ENCODE measurements at regions not wholly inside any gene's neighbourhood (a gene's known extent, or its start where the extent isn't known, plus 50 kb on each side); places are given as distances from the start of the nearest gene placed in this dataset.
"Not testable (repeated sequence)": the region's sequence is repeated elsewhere in the genome, so short reads cannot be mapped to it uniquely, and the experiment has no call there.

DNA sequence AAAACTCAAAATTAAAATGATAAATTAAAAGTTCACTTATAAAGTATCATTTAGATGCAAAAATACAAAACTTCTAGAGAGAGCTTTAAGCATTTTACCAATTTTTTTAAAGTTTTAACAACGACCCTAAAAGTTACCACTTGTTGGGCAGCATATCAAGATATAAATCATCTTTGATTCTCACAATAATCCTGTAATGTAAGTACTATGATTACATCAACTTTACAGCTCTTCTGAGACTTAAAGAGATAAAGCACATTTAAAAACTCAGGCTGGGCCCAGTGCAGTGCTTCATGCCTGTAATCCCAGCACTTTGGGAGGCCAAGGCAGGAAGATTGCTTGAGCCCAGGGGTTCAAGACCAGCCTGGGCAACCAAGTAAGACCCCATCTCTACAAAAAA lies 202.7 kb upstream of the GPC6 start:
- no peak for DNase-seq

DNA sequence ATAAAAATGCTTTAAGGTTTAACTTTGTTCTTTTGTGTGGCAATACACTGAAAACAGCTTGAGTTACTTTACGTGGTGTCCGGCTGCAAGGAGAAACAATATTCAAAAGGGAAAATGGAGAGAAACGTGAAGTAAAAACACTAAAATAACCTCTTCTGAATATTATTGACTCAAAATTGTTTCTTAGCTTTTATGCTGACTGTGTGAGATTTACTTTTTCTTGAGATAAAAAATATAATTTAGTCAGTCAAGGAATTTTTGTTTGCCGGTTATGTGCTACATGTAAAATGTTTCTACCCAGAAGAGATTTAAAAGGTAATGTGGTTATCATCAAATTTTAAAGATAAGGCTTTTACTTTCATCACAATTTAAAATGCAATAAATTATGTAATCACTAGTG lies 200.6 kb upstream of the GPC6 start:
- DNase-seq = no peak

DNA sequence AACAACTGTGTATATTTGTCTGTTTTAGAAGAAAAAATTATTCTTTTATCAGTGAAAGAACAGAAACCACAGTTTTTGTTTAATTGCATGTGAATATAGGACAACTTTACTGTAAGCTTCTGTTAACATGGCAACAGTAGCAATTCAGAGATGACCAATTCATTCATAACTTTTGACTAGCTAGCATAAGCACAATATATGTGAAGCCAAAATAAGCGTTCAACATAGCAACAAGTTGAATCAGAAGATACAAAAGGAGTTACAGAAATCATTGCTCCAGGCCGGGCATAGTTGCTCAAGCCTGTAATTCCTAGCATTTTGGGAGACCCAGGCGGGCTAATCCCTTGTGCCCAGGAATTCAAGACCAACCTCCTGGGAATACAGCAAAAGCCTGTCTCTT lies 197.1 kb upstream of the GPC6 start:
- DNase-seq = no peak

DNA sequence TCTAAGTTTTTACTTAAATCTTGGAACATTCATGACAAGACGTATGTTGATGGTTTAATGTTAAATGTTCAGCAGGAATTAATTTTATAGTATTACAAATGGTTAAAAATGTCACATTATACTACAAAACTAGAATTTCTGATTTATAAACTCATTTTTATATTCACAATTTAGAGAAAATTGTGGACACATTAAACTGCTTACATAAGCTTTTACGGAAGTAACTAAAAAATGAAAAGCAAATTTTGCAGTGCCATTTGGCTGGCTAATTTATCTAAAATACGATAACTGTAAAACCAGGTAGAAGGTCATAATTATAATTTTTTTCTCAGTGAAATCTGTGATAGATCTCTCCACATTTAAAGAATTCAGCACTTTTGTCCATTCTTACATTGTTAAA lies 190.2 kb upstream of the GPC6 start:
- no peak for DNase-seq

DNA sequence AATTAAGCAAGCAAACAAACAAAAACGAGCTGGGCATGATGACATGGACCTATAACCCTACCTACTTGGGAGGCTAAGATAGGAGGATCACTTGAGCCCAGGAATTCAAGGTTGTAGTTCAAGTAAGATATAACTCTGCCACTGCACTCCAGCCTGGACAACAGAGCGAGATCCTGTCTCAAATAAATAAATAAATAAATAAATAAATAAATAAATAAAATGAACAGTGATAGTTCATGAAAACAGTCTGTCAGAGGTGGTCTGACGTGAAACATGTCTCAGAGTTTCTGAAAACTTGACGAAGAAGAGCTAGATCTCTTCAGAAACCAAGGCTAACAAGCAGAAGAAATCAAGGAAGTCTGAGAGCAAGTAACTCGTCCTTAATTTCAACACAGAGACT lies 188.8 kb upstream of the GPC6 start:
- DNase-seq = no peak

DNA sequence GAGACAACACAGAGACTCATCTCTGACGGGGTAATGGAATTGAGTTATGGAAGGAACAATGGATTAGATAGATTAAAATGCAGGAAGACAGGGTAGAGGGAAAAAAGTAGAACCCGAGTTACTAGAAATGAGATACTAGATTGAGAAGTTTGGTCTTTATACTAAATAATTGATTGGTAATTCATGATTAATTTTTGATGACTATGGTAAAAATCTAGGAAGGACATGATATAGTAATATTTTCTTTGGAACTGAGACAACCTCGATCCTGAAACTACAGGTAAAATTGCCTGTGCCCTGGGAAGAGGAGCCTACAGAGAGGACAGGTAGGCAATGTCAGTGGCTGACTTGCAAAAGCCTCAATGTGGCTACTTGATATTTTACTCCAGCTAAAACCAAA lies 188.4 kb upstream of the GPC6 start:
- no peak for DNase-seq

DNA sequence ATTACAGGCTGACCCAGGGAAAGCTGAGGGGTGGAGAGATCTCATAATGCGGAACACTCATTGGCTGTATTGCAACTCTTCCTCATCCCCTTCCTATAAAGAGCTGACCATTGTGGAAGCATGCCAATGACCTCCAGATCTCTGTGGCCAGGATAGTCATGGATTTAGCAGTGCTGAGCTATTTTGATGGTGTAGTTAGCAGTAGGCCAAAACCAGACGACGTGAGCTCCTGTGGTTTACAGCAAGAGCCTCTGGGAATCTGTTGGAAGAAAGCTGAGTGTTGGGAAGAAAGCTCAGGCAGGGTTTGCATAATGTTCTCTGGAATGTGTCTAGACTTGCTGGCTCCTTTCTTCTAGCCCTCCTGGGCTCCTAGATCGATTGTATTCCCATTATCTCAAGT lies 187.5 kb upstream of the GPC6 start:
- no peak for DNase-seq

DNA sequence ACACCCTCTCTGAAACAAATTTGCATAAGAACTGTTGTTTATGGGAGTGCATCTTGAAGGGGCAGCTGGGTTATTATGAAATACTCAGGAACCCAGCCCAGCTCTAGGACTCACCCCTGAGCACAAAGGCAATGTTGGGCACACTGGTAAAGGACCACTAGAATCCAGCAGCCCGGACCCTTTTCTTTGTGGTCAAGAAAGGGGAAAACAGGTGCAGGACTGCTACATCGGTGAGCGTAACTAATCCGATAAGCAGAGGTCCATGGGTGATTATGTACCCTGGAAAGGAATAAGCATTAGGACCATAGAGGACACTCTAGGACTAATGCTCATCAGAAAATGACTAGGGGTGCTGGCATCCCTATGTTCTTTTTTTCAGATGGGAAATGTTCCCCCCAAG lies 185.0 kb upstream of the GPC6 start:
- DNase-seq = not testable (repeated sequence)

DNA sequence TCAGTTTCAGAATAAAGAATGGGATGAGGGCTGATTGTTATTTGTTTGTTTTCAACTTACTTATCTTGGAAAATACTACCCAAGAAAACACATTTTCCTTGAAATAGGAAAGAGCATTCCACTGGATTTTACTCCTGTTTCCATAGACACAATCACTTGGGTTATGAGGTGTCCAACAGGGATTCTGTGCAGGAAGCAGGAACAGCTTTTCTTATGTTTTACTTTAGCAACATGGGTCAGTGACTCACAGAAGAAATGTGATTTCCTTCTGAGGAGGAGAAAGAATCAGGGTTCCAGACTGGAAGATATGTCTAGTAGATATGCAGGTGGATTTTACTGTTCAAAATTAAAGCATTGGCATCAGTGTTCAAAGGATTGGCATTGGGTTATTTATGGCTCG lies 180.8 kb upstream of the GPC6 start:
- DNase-seq = no peak

DNA sequence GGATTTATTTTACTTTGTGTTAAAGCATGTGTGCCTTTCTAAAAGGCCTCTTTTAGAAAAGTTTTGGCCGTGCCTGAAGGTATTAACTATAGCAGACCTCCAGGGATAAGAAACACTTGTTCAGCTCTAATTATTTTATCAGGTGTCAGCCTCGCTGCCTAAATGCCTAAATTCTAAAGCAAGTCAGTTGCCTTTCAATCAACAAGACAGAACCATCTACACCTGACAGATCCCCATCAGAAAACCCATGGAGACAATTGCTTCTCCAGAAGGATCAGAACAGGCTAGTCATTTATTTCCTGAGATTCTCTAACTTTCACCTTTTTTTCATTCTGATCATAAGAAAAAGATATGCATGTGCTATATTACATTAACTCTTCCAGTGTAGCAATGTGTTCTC lies 171.4 kb upstream of the GPC6 start:
- no peak for DNase-seq

DNA sequence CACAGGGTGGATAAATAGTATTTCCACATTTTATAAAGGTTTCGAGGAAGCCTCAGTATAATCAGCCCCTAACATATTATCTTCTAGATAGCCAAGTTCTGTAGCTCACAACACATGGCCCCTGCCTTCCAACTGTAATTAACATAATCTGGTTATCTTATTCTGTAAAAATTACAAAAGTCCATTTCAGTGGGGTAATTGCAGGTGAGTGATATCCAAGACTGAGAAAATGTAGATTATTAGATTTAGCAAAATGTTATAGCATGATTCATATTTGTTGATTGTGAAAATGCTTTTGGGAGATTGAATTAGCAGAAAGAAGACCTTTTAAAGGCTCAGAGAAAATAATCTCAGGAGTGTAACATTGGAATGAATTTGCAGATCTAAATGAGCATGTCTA lies 168.3 kb upstream of the GPC6 start:
- DNase-seq = no peak

DNA sequence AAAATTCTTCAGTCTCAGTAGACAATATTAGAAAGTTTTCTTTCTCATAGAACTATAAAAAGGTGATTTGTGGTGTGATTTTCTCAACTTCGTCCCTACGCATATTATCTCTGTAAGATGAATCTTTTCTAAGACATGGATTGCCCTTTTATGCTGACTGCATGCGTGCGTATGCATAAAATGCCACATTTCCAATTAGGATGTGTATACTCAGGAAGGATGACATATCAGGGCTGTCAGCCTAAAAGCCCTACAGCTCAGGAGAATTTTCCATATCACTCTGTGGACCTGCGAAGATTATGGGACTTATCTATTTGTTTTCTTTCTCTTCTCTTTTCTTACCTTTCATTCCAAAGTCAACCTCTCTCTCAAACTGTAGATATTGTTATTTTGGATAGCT lies 166.5 kb upstream of the GPC6 start:
- no peak for DNase-seq

DNA sequence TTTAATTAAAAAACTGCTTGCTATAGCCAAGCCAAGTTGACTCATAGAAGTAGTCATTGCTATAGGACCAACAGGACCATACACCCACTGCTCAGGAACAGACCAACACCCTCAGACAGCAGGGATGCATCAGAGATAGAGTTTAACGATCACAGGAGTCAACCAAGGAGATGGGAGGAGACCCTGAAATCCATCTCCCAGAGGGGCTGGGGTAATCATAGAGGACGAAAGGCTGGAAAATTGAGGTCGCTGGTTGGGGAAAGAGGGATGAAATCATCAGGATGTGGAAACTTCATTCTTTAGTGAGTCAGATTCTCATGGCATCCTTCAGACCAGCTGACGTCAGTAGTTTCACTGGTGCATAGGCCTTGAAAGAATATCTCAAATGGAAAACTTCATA lies 160.4 kb upstream of the GPC6 start:
- DNase-seq = no peak

DNA sequence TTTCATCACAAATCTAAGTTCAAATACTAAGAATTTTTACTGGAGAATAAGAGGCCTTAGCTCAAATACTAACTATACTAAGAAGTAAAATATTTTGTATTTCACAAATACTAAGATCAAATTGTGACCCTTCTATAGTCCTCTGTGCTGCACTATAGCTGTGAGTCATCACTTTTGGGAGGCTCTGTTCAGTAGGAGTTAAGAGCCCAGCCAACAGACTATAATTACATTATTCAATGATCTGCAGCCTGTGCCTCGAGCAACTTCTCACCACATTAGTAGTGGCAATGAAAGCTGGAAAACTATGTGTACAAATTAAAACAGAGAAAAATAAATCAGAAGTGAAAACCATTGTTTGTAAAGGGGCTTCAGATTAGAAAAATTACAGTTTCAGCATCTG lies 147.3 kb upstream of the GPC6 start:
- no peak for DNase-seq

DNA sequence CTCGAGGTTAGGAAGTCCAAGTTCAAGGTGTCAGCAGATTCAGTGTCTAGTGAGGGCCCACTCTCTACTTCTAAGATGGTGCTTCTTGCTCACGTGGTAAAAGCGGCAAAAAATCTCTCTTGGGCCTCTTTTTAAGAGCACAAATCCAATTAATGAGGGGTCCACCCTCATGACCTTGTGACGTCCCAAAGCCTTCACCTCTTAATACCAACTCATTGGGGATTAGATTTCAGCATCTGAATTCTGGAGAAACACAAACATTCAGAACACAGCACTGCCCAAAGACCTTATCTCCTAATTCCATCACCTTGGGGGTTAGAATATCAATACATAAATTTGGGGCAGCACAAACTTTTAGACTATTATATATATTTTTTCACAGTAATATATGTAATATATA lies 146.4 kb upstream of the GPC6 start:
- DNase-seq = no peak

DNA sequence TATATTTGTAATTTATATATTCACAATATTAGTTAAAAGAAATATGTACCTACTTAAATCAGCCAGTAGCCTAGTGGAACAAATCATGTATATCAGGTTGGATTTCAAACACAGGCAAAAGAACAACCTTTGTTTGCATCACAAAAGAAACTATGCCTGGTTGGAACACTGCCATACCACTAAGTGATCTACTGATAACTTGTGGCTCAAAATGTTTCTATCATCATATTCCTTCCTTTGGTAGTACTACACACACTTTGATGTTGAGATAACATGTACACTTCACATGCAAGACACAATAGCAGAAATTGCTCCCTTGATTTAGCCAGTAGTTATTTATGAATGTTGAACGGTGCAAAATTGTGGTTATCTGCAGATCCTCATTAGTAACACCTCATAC lies 146.0 kb upstream of the GPC6 start:
- DNase-seq = no peak

DNA sequence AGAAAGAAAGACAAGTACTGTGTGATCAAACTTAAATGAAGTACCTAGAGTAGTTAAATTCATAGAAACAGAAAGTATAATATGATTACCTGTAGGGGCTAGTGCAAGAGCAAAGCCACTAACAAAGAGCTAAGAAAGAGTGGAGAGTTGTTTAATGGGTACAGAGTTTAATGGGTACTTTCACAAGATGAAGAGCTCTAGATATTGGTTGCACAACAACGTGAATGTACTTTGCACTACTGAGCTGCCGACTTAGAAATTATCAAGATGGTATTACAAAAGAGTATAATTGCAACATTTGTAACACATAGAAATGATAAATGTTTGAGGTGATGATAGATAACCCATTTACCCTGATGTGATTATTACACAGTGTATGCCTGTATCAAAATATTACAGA lies 140.3 kb upstream of the GPC6 start:
- no peak for DNase-seq

DNA sequence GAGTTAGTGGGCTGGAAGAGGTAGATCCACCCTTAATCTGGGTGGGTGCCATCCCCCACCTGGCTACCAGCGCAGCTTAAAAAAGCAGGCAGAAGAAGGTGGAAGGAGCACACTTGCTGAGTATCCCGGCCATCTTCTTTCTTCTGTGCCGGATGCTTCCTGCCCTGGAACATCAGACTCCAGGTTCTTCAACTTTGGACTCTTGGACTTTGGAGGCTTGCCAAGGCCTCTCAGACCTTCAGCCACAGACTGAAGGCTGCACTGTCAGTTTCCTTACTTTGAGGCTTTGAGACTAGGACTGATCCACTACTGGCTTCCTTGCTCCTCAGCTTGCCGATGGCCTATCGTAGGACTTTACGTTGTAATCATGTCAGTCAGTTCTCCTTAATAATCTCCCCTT lies 127.6 kb upstream of the GPC6 start:
- DNase-seq = no peak

DNA sequence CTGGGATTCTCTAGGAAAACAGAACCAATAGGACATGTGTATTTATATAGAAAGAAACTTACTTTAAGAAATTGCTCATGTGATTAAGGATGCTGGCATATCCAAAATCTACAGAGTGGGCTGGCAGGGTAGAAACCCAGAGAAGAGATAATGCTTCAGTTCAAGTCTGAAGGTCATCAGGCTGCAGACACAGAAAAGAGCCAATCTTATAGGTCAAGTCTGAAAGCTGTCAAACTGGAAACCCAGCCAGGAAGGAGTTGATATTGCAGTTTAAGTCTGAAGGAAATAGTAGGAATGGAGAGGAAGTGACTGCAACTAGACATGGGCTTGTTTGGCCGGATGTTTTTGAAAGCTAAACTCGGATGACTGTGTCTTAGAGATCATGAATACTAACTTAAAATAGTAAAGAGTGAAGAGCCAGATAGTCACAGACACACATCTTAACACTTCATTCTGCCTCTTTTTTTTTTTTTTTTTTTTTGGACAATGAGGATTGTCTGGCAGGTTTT lies 125.3 kb upstream of the GPC6 start:
- DNase-seq = no peak

DNA sequence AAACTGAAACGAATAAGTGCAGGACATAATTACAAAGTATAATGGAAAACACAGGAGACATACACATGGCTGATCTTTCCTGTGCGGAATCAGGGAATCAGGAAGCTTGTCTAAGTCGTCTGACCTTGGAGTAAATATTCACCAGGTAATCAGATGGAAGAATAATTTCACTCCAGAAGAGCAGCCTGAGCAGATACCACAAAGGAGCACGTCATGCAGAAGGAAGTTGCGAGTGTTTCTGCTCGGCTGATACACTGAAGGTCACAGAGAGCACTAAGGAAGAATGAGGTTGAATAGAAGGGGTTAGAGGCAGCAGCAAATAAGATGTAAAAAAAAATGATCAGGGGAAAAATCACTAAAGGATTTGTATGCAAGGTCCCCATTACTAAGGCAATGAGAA lies 122.3 kb upstream of the GPC6 start:
- DNase-seq = no peak

DNA sequence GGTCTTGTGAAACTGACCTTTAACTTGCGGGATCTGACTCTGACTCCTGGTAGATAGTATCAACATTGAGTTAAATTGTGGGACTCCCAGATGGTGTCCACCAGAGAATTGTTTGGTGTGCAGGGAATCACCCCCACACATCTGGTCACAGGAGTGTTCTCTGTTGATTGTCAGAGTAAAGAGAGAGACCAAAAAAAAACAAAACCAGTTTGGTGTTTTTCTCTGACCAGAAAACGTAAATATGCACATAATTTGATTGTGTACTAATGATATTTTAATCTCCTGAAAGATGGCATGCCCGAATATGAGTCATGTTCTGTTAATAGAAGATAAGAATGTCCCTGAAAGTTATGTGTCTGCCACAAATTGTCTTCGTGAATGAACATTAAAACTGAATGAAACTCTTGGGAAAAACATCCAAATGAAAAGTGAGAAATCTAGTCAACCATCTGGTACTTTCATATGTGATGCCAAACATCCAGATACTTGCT lies 118.5 kb upstream of the GPC6 start:
- no peak for DNase-seq

DNA sequence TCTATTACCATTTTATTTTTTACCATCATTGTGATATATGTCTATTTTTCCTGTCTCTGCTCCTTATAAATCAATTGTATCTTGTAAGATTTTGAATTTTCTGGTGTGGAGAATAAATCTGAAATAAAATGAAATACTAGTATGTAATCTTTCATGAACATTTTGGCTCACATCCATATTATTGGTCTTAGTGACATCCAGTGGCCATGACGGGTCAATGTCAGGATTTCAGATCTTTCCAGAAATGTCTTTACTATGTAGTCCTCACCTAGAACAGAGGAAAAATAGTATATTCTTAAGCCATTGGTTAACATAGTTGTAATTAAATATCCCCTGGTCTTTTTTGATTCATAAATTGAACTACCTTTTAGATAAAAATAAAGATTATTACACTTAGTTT lies 109.8 kb upstream of the GPC6 start:
- no peak for DNase-seq

DNA sequence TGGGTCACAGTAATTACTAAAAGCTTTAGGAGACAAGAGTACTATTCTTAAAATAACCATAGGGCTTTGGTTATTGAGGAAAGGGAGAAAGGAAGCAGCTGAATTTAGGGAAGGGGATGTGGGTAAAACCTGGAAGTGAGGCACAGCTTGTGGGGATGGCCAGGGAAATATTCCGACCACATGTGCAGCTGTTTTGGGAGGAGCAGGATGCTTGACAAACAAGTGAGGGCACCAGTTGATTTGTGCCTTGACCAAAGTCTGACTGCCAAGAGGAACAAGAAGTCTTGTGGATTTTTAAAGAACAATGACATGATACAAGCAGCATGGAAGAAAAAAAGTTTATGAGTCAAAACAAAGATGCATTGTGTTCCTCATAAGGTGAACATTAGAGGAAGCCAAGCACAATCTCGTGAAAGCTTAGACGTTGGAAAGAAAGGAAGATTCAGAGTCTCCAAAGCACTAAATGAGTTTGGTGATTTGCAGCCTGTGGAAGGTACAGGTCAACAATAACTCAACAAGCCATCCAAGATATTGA lies 108.5 kb upstream of the GPC6 start:
- DNase-seq = no peak

DNA sequence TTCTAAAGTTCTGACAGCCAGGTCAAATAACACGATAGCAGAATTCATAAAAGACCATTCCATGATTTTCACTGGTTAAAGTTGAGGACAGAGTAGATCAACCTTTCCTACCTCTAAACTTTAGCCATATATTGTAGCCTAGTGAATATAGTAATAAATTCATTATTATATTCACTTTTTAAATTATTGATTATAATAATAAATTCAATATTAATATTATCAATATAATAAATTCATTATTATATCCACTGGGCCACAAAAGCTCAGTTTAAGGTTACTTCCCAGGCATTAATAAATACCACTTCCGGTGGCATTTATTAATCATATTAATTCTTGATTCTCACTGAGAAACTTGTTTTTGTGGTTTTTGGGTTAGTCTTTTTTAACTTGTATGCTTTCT lies 85.7 kb upstream of the GPC6 start:
- no peak for DNase-seq

DNA sequence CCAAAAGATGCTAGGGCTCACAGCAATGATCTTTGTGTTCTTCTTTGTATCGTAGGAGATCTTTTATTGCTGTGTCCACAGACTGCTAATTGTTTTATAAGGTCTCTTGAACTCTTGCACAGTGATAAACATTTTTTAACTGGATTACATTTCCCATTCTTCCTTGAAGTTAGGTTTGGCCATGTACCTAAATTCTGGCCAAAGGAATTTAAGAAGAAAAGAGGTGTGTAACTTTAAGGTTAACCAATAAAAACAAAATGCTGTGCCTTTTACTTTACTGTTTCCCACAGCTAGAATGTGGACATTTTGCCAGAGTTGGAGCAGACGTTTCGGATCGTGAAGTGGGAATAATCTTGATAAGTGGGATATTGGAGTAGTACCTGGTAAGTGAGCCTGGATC lies 82.6 kb upstream of the GPC6 start:
- DNase-seq = no peak

DNA sequence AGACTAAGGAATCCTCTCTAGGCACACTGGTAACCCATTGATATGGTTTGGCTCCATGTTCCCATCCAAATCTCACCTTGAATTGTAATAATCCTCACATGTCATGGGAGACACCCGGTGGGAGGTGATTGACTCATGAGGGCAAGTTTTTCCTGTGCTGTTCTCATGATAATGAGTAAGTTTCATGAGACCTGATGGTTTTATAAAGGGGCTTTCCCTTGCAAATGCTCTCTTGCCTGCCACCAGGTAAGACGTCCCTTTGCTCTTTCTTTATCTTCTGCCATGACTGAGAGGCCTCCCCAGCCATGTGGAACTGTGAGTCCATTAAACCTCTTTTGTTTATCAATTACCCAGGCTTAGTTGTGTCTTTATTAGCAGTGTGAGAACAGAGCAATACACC lies 81.4 kb upstream of the GPC6 start:
- no peak for DNase-seq
